Transverse colon (tissue), 4 donors: ENCODE measurements at regions not wholly inside any gene's neighbourhood (a gene's known extent, or its start where the extent isn't known, plus 50 kb on each side); places are given as distances from the start of the nearest gene placed in this dataset.

Experiments
- POLR2A ChIP-seq: fragments of 450-650 bp; IDR thresholded peaks from one replicate; pipeline ENCODE4 v1.6.1; 2016; ENCODE audit warnings: antibody characterized with exemption, mild to moderate bottlenecking, moderate library complexity
- POLR2AphosphoS5 ChIP-seq, 3 donors: sonication (generic); formaldehyde crosslinking; IDR thresholded peaks; one replicate each; pipeline ENCODE4 v1.6.1; 2016; ENCODE audit warnings: antibody characterized with exemption in 3 of 3
- TF ChIP-seq, protein P1 (sequence below), 5 experiments: fragments of 200-600 bp in 3 of 5; fragments of 450-650 bp in 2 of 5; sonication (generic) in 3 of 5; IDR thresholded peaks; 1 replicate in 2 of 5; 2 replicates in 3 of 5; pipeline ENCODE4 v1.5.1; 2016 to 2017; ENCODE audit warnings: antibody characterized with exemption in 5 of 5, inconsistent platforms in 3 of 5, mild to moderate bottlenecking in 2 of 5, moderate library complexity in 1 of 5

DNA sequence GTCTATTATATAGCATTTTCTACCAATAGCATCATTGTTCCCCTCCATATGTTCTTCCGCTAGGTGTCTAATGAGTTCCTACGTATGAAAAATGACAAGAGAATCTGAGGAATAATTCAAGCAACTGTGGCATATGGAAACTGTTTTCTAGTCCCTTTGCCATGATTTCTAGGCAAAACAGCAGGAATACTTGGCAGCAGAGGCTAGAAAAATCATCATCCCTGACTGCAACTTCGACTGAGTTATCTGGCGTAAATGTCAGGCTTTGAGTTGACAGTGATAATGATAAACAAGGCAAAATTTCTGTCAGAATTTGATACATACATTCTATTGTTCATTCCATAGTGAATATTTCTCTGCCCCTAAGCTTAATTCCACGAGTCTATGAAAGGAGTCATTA lies 572.8 kb upstream of the USP15 start:
- TF ChIP-seq, protein P1, sequence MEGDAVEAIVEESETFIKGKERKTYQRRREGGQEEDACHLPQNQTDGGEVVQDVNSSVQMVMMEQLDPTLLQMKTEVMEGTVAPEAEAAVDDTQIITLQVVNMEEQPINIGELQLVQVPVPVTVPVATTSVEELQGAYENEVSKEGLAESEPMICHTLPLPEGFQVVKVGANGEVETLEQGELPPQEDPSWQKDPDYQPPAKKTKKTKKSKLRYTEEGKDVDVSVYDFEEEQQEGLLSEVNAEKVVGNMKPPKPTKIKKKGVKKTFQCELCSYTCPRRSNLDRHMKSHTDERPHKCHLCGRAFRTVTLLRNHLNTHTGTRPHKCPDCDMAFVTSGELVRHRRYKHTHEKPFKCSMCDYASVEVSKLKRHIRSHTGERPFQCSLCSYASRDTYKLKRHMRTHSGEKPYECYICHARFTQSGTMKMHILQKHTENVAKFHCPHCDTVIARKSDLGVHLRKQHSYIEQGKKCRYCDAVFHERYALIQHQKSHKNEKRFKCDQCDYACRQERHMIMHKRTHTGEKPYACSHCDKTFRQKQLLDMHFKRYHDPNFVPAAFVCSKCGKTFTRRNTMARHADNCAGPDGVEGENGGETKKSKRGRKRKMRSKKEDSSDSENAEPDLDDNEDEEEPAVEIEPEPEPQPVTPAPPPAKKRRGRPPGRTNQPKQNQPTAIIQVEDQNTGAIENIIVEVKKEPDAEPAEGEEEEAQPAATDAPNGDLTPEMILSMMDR (IDR thresholded peaks at IDR 0.05): no peak
- no peak for TF ChIP-seq POLR2AphosphoS5 (IDR thresholded peaks at IDR 0.05)
- TF ChIP-seq POLR2A: no peak
